ENCODE measurements at regions not wholly inside any gene's neighbourhood (a gene's known extent, or its start where the extent isn't known, plus 50 kb on each side); places are given as distances from the start of the nearest gene placed in this dataset.

DNA sequence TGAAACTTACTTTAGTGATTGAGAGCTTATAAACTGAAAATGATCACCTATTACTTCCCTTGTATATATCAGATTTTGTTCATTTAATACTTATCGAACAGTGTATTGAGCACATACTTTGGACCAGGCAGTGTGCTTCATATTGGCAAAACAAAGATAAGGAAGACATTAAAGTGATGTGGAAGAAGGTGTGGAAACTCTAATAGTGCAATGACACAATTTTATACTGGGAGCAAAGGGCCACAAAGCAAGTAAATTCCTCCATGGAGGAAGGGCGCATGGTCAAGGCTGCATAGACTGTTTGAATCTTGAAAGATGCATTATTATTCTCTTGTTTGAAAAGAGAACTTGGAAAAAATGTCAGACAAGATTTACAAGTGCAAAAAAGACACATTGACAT is 936.5 kb upstream of the DDX18 start:
- ATAC-seq (no peak), DNase-seq (ENCODE audit: low spot score) (no peak)
- H3K4me1 ChIP-seq (ENCODE audit: insufficient read depth): no peaks in the 10 kb centered on the region
- Mint-ChIP-seq H3K9me3 (peaks cover 4% of the 10 kb centered on the region; the same call in 2 of the 3 replicates), H3K4me3 (no peak overlapping the region), H3K4me1 (no peaks in the 10 kb centered on the region), H3K27me3 (ENCODE audit: insufficient read depth, low read depth, poor library complexity) (no peaks in the 10 kb centered on the region), H3K36me3 (ENCODE audit: low read depth) (no peaks in the 10 kb centered on the region), H3K27ac (no peak overlapping the region)
- H3K27me3 ChIP-seq (ENCODE audit: insufficient read depth): no peaks in the 10 kb centered on the region
- H3K4me2 ChIP-seq: no peak overlapping the region
- no peaks in the 10 kb centered on the region for H3K79me2 ChIP-seq (replicated peaks; ENCODE audit: insufficient read depth)
- no peaks in the 10 kb centered on the region for H4K20me1 ChIP-seq (replicated peaks; ENCODE audit: insufficient read depth)
- H3K27ac ChIP-seq (ENCODE audit: low read depth): no peak overlapping the region
- H2AFZ ChIP-seq: no peak overlapping the region
- peaks cover 4% of the 10 kb centered on the region for H3K9me2 ChIP-seq (ENCODE audit: insufficient read depth)
- no peaks in the 10 kb centered on the region for H3K36me3 ChIP-seq (ENCODE audit: insufficient read depth)
- H3F3A ChIP-seq (replicated peaks; ENCODE audit: low read depth): no peaks in the 10 kb centered on the region
- no peak overlapping the region for H3K4me3 ChIP-seq
- TF ChIP-seq NANOG (IDR thresholded peaks at IDR 0.05; ENCODE audit: borderline replicate concordance): no peak
- no peak for TF ChIP-seq STAT1 (IDR thresholded peaks at IDR 0.05; ENCODE audit: unreplicated experiment)
- no peak for TF ChIP-seq ZNF114 (CRISPR knock-in tag; IDR thresholded peaks at IDR 0.05)
- TF ChIP-seq, protein P1, sequence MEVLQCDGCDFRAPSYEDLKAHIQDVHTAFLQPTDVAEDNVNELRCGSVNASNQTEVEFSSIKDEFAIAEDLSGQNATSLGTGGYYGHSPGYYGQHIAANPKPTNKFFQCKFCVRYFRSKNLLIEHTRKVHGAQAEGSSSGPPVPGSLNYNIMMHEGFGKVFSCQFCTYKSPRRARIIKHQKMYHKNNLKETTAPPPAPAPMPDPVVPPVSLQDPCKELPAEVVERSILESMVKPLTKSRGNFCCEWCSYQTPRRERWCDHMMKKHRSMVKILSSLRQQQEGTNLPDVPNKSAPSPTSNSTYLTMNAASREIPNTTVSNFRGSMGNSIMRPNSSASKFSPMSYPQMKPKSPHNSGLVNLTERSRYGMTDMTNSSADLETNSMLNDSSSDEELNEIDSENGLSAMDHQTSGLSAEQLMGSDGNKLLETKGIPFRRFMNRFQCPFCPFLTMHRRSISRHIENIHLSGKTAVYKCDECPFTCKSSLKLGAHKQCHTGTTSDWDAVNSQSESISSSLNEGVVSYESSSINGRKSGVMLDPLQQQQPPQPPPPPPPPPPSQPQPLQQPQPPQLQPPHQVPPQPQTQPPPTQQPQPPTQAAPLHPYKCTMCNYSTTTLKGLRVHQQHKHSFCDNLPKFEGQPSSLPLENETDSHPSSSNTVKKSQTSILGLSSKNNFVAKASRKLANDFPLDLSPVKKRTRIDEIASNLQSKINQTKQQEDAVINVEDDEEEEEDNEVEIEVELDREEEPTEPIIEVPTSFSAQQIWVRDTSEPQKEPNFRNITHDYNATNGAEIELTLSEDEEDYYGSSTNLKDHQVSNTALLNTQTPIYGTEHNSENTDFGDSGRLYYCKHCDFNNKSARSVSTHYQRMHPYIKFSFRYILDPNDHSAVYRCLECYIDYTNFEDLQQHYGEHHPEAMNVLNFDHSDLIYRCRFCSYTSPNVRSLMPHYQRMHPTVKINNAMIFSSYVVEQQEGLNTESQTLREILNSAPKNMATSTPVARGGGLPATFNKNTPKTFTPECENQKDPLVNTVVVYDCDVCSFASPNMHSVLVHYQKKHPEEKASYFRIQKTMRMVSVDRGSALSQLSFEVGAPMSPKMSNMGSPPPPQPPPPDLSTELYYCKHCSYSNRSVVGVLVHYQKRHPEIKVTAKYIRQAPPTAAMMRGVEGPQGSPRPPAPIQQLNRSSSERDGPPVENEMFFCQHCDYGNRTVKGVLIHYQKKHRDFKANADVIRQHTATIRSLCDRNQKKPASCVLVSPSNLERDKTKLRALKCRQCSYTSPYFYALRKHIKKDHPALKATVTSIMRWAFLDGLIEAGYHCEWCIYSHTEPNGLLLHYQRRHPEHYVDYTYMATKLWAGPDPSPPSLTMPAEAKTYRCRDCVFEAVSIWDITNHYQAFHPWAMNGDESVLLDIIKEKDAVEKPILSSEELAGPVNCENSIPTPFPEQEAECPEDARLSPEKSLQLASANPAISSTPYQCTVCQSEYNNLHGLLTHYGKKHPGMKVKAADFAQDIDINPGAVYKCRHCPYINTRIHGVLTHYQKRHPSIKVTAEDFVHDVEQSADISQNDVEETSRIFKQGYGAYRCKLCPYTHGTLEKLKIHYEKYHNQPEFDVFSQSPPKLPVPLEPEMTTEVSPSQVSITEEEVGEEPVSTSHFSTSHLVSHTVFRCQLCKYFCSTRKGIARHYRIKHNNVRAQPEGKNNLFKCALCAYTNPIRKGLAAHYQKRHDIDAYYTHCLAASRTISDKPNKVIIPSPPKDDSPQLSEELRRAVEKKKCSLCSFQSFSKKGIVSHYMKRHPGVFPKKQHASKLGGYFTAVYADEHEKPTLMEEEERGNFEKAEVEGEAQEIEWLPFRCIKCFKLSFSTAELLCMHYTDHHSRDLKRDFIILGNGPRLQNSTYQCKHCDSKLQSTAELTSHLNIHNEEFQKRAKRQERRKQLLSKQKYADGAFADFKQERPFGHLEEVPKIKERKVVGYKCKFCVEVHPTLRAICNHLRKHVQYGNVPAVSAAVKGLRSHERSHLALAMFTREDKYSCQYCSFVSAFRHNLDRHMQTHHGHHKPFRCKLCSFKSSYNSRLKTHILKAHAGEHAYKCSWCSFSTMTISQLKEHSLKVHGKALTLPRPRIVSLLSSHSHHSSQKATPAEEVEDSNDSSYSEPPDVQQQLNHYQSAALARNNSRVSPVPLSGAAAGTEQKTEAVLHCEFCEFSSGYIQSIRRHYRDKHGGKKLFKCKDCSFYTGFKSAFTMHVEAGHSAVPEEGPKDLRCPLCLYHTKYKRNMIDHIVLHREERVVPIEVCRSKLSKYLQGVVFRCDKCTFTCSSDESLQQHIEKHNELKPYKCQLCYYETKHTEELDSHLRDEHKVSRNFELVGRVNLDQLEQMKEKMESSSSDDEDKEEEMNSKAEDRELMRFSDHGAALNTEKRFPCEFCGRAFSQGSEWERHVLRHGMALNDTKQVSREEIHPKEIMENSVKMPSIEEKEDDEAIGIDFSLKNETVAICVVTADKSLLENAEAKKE (CRISPR knock-in tag; IDR thresholded peaks at IDR 0.05): no peak
- no peak for TF ChIP-seq CTCF (conservative IDR thresholded peaks at IDR 0.05; ENCODE audit: low read depth in 2 of 2)
- no peak for TF ChIP-seq JUNB (IDR thresholded peaks at IDR 0.05; ENCODE audit: unreplicated experiment)
- no peak for TF ChIP-seq EZH2phosphoT487 (IDR thresholded peaks at IDR 0.05; ENCODE audit: unreplicated experiment)
- TF ChIP-seq CREB1 (CRISPR knock-in tag; IDR thresholded peaks at IDR 0.05; ENCODE audit: low read depth): no peak
- TF ChIP-seq POLR2AphosphoS5 (IDR thresholded peaks at IDR 0.05; ENCODE audit: low read depth): no peak
- TF ChIP-seq, protein P2, sequence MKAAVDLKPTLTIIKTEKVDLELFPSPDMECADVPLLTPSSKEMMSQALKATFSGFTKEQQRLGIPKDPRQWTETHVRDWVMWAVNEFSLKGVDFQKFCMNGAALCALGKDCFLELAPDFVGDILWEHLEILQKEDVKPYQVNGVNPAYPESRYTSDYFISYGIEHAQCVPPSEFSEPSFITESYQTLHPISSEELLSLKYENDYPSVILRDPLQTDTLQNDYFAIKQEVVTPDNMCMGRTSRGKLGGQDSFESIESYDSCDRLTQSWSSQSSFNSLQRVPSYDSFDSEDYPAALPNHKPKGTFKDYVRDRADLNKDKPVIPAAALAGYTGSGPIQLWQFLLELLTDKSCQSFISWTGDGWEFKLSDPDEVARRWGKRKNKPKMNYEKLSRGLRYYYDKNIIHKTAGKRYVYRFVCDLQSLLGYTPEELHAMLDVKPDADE (IDR thresholded peaks at IDR 0.05): no peak
